Trophoblast cell (in vitro differentiated cells and primary cell): ENCODE measurements at regions not wholly inside any gene's neighbourhood (a gene's known extent, or its start where the extent isn't known, plus 50 kb on each side); places are given as distances from the start of the nearest gene placed in this dataset.

Source experiments
- DNase-seq, 2 donors: peaks; one replicate each; pipeline ENCODE4 v3.0.0-alpha.2; 2016
- H2AFZ ChIP-seq: 2 replicates; pipeline ENCODE4 v1.6.1; 2013; ENCODE audit warnings: low read length, moderate library complexity, mild to moderate bottlenecking; ENCODE audit not compliant: insufficient read depth, poor library complexity
- H2AK5ac ChIP-seq: 2 replicates; pipeline ENCODE4 v1.6.1; 2013; ENCODE audit warnings: mild to moderate bottlenecking, low read length
- H2BK120ac ChIP-seq: 2 replicates; pipeline ENCODE4 v1.6.1; 2013; ENCODE audit warnings: low read length, mild to moderate bottlenecking, moderate library complexity; ENCODE audit not compliant: insufficient read depth, poor library complexity
- H2BK12ac ChIP-seq: 2 replicates; pipeline ENCODE4 v1.6.1; 2013; ENCODE audit warnings: mild to moderate bottlenecking, low read length, moderate library complexity
- H2BK5ac ChIP-seq: 2 replicates; pipeline ENCODE4 v1.6.1; 2013; ENCODE audit warnings: low read length, low read depth, moderate library complexity, mild to moderate bottlenecking; ENCODE audit not compliant: poor library complexity
- H3K14ac ChIP-seq: 2 replicates; pipeline ENCODE4 v1.6.1; 2013; ENCODE audit warnings: mild to moderate bottlenecking, low read length
- H3K18ac ChIP-seq: 2 replicates; pipeline ENCODE4 v1.6.1; 2013; ENCODE audit warnings: mild to moderate bottlenecking, low read length
- H3K23ac ChIP-seq: 2 replicates; pipeline ENCODE4 v1.6.1; 2013; ENCODE audit warnings: low read length
- H3K27ac ChIP-seq: 2 replicates; pipeline ENCODE4 v1.5.1; 2013; ENCODE audit warnings: low read depth, mild to moderate bottlenecking, inconsistent platforms, low read length, moderate library complexity
- H3K27me3 ChIP-seq: 2 replicates; pipeline ENCODE4 v1.6.1; 2013; ENCODE audit warnings: inconsistent platforms, mild to moderate bottlenecking, low read length, moderate library complexity; ENCODE audit not compliant: insufficient read depth
- H3K36me3 ChIP-seq, 2 experiments: 1 replicate in 1 of 2; 2 replicates in 1 of 2; pipeline ENCODE4 v1.6.1; 2013; ENCODE audit warnings: low read length in 2 of 2, mild to moderate bottlenecking in 2 of 2, moderate library complexity in 1 of 2; ENCODE audit not compliant: insufficient read depth in 2 of 2, control insufficient read depth in 1 of 2
- H3K4ac ChIP-seq: 2 replicates; pipeline ENCODE4 v1.6.1; 2013; ENCODE audit warnings: low read depth, mild to moderate bottlenecking, low read length, moderate library complexity
- H3K4me1 ChIP-seq, 2 experiments: 1 replicate in 1 of 2; 2 replicates in 1 of 2; pipeline ENCODE4 v1.6.1; 2013; ENCODE audit warnings: low read length in 2 of 2, mild to moderate bottlenecking in 2 of 2, moderate library complexity in 1 of 2; ENCODE audit not compliant: insufficient read depth in 2 of 2, control insufficient read depth in 1 of 2
- H3K4me2 ChIP-seq: 2 replicates; pipeline ENCODE4 v1.6.1; 2013; ENCODE audit warnings: inconsistent platforms, mild to moderate bottlenecking, low read length, moderate library complexity
- H3K4me3 ChIP-seq: 2 replicates; pipeline ENCODE4 v1.5.1; 2013; ENCODE audit warnings: mild to moderate bottlenecking, low read depth, low read length, inconsistent platforms
- H3K79me1 ChIP-seq: one replicate; pipeline ENCODE4 v1.6.1; 2013; ENCODE audit warnings: low read length
- H3K79me2 ChIP-seq: 2 replicates; pipeline ENCODE4 v1.6.1; 2013; ENCODE audit warnings: low read length, mild to moderate bottlenecking; ENCODE audit not compliant: control insufficient read depth, insufficient read depth, poor library complexity
- H3K9ac ChIP-seq: 2 replicates; pipeline ENCODE4 v1.6.1; 2013; ENCODE audit warnings: mild to moderate bottlenecking, low read length
- H3K9me3 ChIP-seq: 2 replicates; pipeline ENCODE4 v1.6.1; 2013; ENCODE audit warnings: low read depth, mild to moderate bottlenecking, control low read depth, inconsistent platforms, low read length; ENCODE audit not compliant: insufficient read depth
- H4K12ac ChIP-seq: 2 replicates; pipeline ENCODE4 v1.6.1; 2013; ENCODE audit warnings: low read depth, mild to moderate bottlenecking, low read length, moderate library complexity
- H4K8ac ChIP-seq: 2 replicates; pipeline ENCODE4 v1.6.1; 2013; ENCODE audit warnings: low read depth, mild to moderate bottlenecking, low read length, moderate library complexity
- H4K91ac ChIP-seq: one replicate; pipeline ENCODE4 v1.6.1; 2013; ENCODE audit warnings: low read depth, mild to moderate bottlenecking, low read length, moderate library complexity
- WGBS: extraction: QIAGEN DNeasy Blood & Tissue Kit; methylation state at CpG from one replicate; pipeline ENCODE4 v1.1.7; 2013; ENCODE audit warnings: missing lambda C conversion rate; ENCODE audit not compliant: insufficient read length, insufficient coverage; ENCODE audit errors: extremely low coverage; 5-methylcytosine and 5-hydroxymethylcytosine counted together

GRCh38 chr9:71627537-71627936, 140.8 kb downstream of the CEMIP2 start:
- H4K12ac ChIP-seq = no peak overlapping the region
- DNase-seq = no peak
- no peaks in the 10 kb centered on the region for H3K4me1 ChIP-seq
- no peak overlapping the region for H3K27ac ChIP-seq
- no peak overlapping the region for H2BK12ac ChIP-seq
- no peaks in the 10 kb centered on the region for H3K79me1 ChIP-seq
- H3K9me3 ChIP-seq = no peaks in the 10 kb centered on the region
- no peak overlapping the region for H3K4ac ChIP-seq
- H3K14ac ChIP-seq = no peak overlapping the region
- H3K18ac ChIP-seq = no peak overlapping the region
- H3K9ac ChIP-seq = no peak overlapping the region
- no peak overlapping the region for H3K4me3 ChIP-seq
- H2BK5ac ChIP-seq = no peak overlapping the region
- H2AFZ ChIP-seq = no peak overlapping the region
- H3K23ac ChIP-seq = no peak overlapping the region
- H2BK120ac ChIP-seq = no peak overlapping the region
- H3K79me2 ChIP-seq = no peaks in the 10 kb centered on the region
- H4K91ac ChIP-seq = no peak overlapping the region
- no peaks in the 10 kb centered on the region for H3K27me3 ChIP-seq
- WGBS = no CpG with 5 or more reads among the region's 1 CpG
- H3K4me2 ChIP-seq = no peak overlapping the region
- no peaks in the 10 kb centered on the region for H3K36me3 ChIP-seq
- no peak overlapping the region for H2AK5ac ChIP-seq
- H4K8ac ChIP-seq = no peak overlapping the region

- no peak overlapping the region for H3K18ac ChIP-seq
- no peak overlapping the region for H2BK120ac ChIP-seq
- no peak overlapping the region for H4K12ac ChIP-seq
- H3K27ac ChIP-seq = no peak overlapping the region
- no peak overlapping the region for H3K4ac ChIP-seq
- no peak overlapping the region for H4K8ac ChIP-seq
- no peaks in the 10 kb centered on the region for H3K79me2 ChIP-seq
- no peak for DNase-seq
- H3K9me3 ChIP-seq = no peaks in the 10 kb centered on the region
- no peaks in the 10 kb centered on the region for H3K79me1 ChIP-seq
- H3K9ac ChIP-seq = no peak overlapping the region
- H2BK5ac ChIP-seq = no peak overlapping the region
- H2AFZ ChIP-seq = no peak overlapping the region
- no peak overlapping the region for H4K91ac ChIP-seq
- H3K4me2 ChIP-seq = no peak overlapping the region
- no peak overlapping the region for H2AK5ac ChIP-seq
- no peak overlapping the region for H3K4me3 ChIP-seq
- no peaks in the 10 kb centered on the region for H3K36me3 ChIP-seq
- H3K4me1 ChIP-seq = no peaks in the 10 kb centered on the region
- no CpG with 5 or more reads among the region's 1 CpG for WGBS
- H2BK12ac ChIP-seq = no peak overlapping the region
- no peak overlapping the region for H3K14ac ChIP-seq
- no peaks in the 10 kb centered on the region for H3K27me3 ChIP-seq
- no peak overlapping the region for H3K23ac ChIP-seq
Measured at GRCh38 chr9:71626395-71626794, 141.9 kb downstream of the CEMIP2 start.

GRCh38 chr9:71624728-71625127, 143.6 kb downstream of the CEMIP2 start:
- H3K4me2 ChIP-seq = no peak overlapping the region
- H4K8ac ChIP-seq = no peak overlapping the region
- no peak overlapping the region for H4K91ac ChIP-seq
- WGBS = no CpG with 5 or more reads among the region's 3 CpGs
- no peak overlapping the region for H4K12ac ChIP-seq
- no peak overlapping the region for H3K9ac ChIP-seq
- H3K9me3 ChIP-seq = no peaks in the 10 kb centered on the region
- H3K27ac ChIP-seq = no peak overlapping the region
- H3K36me3 ChIP-seq = no peaks in the 10 kb centered on the region
- H3K79me1 ChIP-seq = no peaks in the 10 kb centered on the region
- no peaks in the 10 kb centered on the region for H3K4me1 ChIP-seq
- H2BK12ac ChIP-seq = no peak overlapping the region
- H2AFZ ChIP-seq = no peak overlapping the region
- H3K14ac ChIP-seq = no peak overlapping the region
- no peak overlapping the region for H3K23ac ChIP-seq
- no peaks in the 10 kb centered on the region for H3K27me3 ChIP-seq
- no peak for DNase-seq
- H2BK120ac ChIP-seq = no peak overlapping the region
- H3K4ac ChIP-seq = no peak overlapping the region
- H2BK5ac ChIP-seq = no peak overlapping the region
- H3K79me2 ChIP-seq = no peaks in the 10 kb centered on the region
- no peak overlapping the region for H2AK5ac ChIP-seq
- no peak overlapping the region for H3K18ac ChIP-seq
- no peak overlapping the region for H3K4me3 ChIP-seq

GRCh38 chr9:71620746-71621145, 147.6 kb downstream of the CEMIP2 start:
- H3K27ac ChIP-seq = no peak overlapping the region
- H2AFZ ChIP-seq = no peak overlapping the region
- no peaks in the 10 kb centered on the region for H3K9me3 ChIP-seq
- no peak overlapping the region for H3K9ac ChIP-seq
- no CpG with 5 or more reads among the region's 1 CpG for WGBS
- no peaks in the 10 kb centered on the region for H3K79me1 ChIP-seq
- H2BK12ac ChIP-seq = no peak overlapping the region
- DNase-seq = no peak
- H4K12ac ChIP-seq = no peak overlapping the region
- no peak overlapping the region for H3K23ac ChIP-seq
- no peak overlapping the region for H3K4ac ChIP-seq
- no peak overlapping the region for H3K4me2 ChIP-seq
- no peak overlapping the region for H3K4me3 ChIP-seq
- no peaks in the 10 kb centered on the region for H3K79me2 ChIP-seq
- no peaks in the 10 kb centered on the region for H3K36me3 ChIP-seq
- no peak overlapping the region for H4K8ac ChIP-seq
- no peaks in the 10 kb centered on the region for H3K4me1 ChIP-seq
- no peak overlapping the region for H3K18ac ChIP-seq
- no peak overlapping the region for H2AK5ac ChIP-seq
- H2BK120ac ChIP-seq = no peak overlapping the region
- H4K91ac ChIP-seq = no peak overlapping the region
- no peaks in the 10 kb centered on the region for H3K27me3 ChIP-seq
- no peak overlapping the region for H2BK5ac ChIP-seq
- H3K14ac ChIP-seq = no peak overlapping the region
